ENCODE measurements at regions not wholly inside any gene's neighbourhood (a gene's known extent, or its start where the extent isn't known, plus 50 kb on each side); places are given as distances from the start of the nearest gene placed in this dataset.

GRCh38 chr1:230002164-230002803 is 64.8 kb upstream of the GALNT2 start:
- H3K27ac ChIP-seq, result no peak overlapping the region
- CTCF ChIA-PET, result interaction anchor here (0.6 kb wide), 2 partner anchors 12 to 97 kb away, joined by 3 read pairs; no protein-coding TSS in a partner anchor
- TF ChIP-seq, protein P1, sequence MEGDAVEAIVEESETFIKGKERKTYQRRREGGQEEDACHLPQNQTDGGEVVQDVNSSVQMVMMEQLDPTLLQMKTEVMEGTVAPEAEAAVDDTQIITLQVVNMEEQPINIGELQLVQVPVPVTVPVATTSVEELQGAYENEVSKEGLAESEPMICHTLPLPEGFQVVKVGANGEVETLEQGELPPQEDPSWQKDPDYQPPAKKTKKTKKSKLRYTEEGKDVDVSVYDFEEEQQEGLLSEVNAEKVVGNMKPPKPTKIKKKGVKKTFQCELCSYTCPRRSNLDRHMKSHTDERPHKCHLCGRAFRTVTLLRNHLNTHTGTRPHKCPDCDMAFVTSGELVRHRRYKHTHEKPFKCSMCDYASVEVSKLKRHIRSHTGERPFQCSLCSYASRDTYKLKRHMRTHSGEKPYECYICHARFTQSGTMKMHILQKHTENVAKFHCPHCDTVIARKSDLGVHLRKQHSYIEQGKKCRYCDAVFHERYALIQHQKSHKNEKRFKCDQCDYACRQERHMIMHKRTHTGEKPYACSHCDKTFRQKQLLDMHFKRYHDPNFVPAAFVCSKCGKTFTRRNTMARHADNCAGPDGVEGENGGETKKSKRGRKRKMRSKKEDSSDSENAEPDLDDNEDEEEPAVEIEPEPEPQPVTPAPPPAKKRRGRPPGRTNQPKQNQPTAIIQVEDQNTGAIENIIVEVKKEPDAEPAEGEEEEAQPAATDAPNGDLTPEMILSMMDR (conservative IDR thresholded peaks at IDR 0.05; ENCODE audit: low read depth), result no peak
- POLR2A ChIA-PET (ENCODE audit: low non-redundant PET), result no interaction called here
- no peak for DNase-seq (ENCODE audit: low spot score)

DNA sequence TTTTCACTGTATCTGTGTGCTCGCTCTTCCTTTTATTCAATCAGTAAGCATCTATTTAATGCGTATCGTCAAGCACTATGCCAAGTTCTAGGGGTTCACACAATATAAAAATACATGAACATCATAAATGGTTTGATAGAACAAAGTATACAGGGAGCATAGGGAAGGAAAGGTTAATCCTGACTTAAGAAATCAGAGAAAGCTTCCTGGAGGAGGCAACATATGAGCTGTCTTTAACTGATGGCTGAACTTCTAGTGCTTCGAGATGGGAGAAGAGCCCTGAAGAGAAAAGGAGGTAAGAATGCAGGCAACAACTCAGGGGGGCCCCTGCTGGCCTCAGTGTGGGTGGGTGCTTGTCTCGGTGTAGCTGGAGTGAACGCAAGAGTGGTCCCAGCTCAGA is 63.6 kb upstream of the GALNT2 start:
- CTCF ChIA-PET, result no interaction called here
- no peak overlapping the region for H3K27ac ChIP-seq
- no peak for DNase-seq (ENCODE audit: low spot score)
- POLR2A ChIA-PET (ENCODE audit: low non-redundant PET), result no interaction called here
- TF ChIP-seq, protein P1 (conservative IDR thresholded peaks at IDR 0.05; ENCODE audit: low read depth), result no peak

GRCh38 chr1:230005040-230005439 is 62.0 kb upstream of the GALNT2 start:
- no peak overlapping the region for H3K27ac ChIP-seq
- POLR2A ChIA-PET (ENCODE audit: low non-redundant PET), result no interaction called here
- DNase-seq (ENCODE audit: low spot score), result no peak
- CTCF ChIA-PET, result no interaction called here
- TF ChIP-seq, protein P1 (conservative IDR thresholded peaks at IDR 0.05; ENCODE audit: low read depth), result no peak

DNA sequence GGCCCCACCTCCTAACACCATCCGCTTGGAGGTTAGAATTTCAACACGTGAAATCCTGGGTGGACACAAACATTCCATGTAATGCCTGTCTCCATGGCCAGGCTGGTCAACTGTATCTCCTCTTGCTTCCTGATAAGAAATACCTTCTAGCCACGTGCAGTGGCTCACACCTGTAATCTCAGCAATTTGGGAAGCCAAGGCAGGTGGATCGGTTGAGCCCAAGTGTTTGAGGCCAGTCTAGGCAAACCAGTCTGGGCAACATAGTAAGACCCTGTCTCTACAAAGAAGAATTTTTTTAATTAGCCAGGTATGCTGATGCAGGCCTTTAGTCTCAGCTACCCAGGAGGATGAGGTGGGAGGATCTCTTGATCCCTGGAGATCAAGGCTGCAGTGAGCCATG is 58.3 kb upstream of the GALNT2 start:
- H3K27ac ChIP-seq, result no peak overlapping the region
- no peak for DNase-seq (ENCODE audit: low spot score)
- POLR2A ChIA-PET (ENCODE audit: low non-redundant PET), result no interaction called here
- CTCF ChIA-PET, result no interaction called here
- TF ChIP-seq, protein P1 (conservative IDR thresholded peaks at IDR 0.05; ENCODE audit: low read depth), result no peak

GRCh38 chr1:230009611-230010313 is 57.3 kb upstream of the GALNT2 start:
- ChIA-PET POLR2A (ENCODE audit: low non-redundant PET) (no interaction called here), CTCF (no interaction called here)
- TF ChIP-seq, protein P1 (conservative IDR thresholded peaks at IDR 0.05; ENCODE audit: low read depth), result no peak
- DNase-seq (ENCODE audit: low spot score), result no peak
- H3K27ac ChIP-seq, result no peak overlapping the region

DNA sequence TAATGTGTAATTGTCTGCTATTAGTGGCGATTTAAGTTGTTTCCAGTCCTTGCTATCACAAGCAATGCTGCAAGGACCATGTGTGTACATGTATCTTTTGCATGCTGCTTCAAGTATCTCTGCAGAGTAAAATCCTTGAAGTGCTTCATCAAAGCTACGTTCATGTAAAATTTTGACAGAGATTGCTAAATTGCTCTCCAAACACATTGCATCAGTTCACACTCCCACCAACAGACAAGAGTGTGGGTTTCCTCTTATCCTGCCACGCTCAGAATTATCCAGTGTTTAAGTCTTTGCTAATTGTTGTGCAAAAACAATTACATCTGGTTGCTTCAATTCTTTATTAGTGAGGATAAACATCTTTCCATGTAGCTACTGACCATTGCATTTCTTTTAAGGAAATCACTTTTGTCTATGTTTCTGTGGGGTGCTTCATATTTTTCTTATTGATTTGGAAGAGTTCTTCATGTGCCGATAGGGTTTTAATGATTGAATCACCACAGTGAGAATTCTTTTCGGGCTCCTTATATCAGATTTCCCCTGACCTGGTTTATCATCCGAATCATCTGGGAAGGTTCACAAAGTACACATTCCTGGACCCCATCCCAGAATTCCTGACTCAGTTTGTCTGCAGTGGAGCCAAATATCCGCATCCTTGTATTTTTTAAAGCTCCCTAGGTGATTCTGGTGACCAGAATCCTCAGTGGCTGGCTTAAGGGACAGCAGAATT is 56.3 kb upstream of the GALNT2 start:
- TF ChIP-seq, protein P1 (conservative IDR thresholded peaks at IDR 0.05; ENCODE audit: low read depth), result no peak
- CTCF ChIA-PET, result interaction anchor here (0.8 kb wide), 1 partner anchor 99 kb away, joined by 4 read pairs; no protein-coding TSS in a partner anchor
- DNase-seq (ENCODE audit: low spot score), result no peak
- no peak overlapping the region for H3K27ac ChIP-seq
- POLR2A ChIA-PET (ENCODE audit: low non-redundant PET), result no interaction called here
